ENCODE measurements at regions not wholly inside any gene's neighbourhood (a gene's known extent, or its start where the extent isn't known, plus 50 kb on each side); places are given as distances from the start of the nearest gene placed in this dataset.

- TF ChIP-seq, protein P1, sequence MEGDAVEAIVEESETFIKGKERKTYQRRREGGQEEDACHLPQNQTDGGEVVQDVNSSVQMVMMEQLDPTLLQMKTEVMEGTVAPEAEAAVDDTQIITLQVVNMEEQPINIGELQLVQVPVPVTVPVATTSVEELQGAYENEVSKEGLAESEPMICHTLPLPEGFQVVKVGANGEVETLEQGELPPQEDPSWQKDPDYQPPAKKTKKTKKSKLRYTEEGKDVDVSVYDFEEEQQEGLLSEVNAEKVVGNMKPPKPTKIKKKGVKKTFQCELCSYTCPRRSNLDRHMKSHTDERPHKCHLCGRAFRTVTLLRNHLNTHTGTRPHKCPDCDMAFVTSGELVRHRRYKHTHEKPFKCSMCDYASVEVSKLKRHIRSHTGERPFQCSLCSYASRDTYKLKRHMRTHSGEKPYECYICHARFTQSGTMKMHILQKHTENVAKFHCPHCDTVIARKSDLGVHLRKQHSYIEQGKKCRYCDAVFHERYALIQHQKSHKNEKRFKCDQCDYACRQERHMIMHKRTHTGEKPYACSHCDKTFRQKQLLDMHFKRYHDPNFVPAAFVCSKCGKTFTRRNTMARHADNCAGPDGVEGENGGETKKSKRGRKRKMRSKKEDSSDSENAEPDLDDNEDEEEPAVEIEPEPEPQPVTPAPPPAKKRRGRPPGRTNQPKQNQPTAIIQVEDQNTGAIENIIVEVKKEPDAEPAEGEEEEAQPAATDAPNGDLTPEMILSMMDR (conservative IDR thresholded peaks at IDR 0.05): no peak
- Mint-ChIP-seq H3K4me3 (no peak overlapping the region), H3K27me3 (peaks cover 9% of the 10 kb centered on the region), H3K36me3 (no peaks in the 10 kb centered on the region), H3K4me1 (ENCODE audit: unreplicated experiment) (peaks cover 35% of the 10 kb centered on the region), H3K27ac (no peak overlapping the region), H3K9me3 (no peaks in the 10 kb centered on the region)
- DNase-seq (ENCODE audit: extremely low spot score, unreplicated experiment): no peak
These were observed 68.8 kb upstream of the IFNG-AS1 start for GRCh38 chr12:67920413-67920812.

GRCh38 chr12:67921286-67921685, 68.0 kb upstream of the IFNG-AS1 start:
- Mint-ChIP-seq H3K4me1 (ENCODE audit: unreplicated experiment) (peaks cover 43% of the 10 kb centered on the region), H3K36me3 (no peaks in the 10 kb centered on the region), H3K27ac (no peak overlapping the region), H3K4me3 (no peak overlapping the region), H3K27me3 (peaks cover 9% of the 10 kb centered on the region), H3K9me3 (no peaks in the 10 kb centered on the region)
- no peak for DNase-seq (ENCODE audit: extremely low spot score, unreplicated experiment)
- TF ChIP-seq, protein P1 (conservative IDR thresholded peaks at IDR 0.05): no peak

GRCh38 chr12:67922245-67922644, 67.0 kb upstream of the IFNG-AS1 start:
- no peaks in the 10 kb centered on the region for H3K36me3 Mint-ChIP-seq
- DNase-seq (ENCODE audit: extremely low spot score, unreplicated experiment): no peak
- TF ChIP-seq, protein P1 (conservative IDR thresholded peaks at IDR 0.05): no peak
- peaks cover 9% of the 10 kb centered on the region for H3K27me3 Mint-ChIP-seq
- no peak overlapping the region for H3K27ac Mint-ChIP-seq
- H3K4me3 Mint-ChIP-seq: no peak overlapping the region
- peaks cover 43% of the 10 kb centered on the region for H3K4me1 Mint-ChIP-seq (ENCODE audit: unreplicated experiment)
- H3K9me3 Mint-ChIP-seq: no peaks in the 10 kb centered on the region

GRCh38 chr12:67925077-67925476, 64.2 kb upstream of the IFNG-AS1 start:
- Mint-ChIP-seq H3K27ac (no peak overlapping the region), H3K27me3 (peaks cover 12% of the 10 kb centered on the region), H3K9me3 (no peaks in the 10 kb centered on the region), H3K4me3 (no peak overlapping the region), H3K4me1 (ENCODE audit: unreplicated experiment) (peaks cover 52% of the 10 kb centered on the region), H3K36me3 (no peaks in the 10 kb centered on the region)
- DNase-seq (ENCODE audit: extremely low spot score, unreplicated experiment): no peak
- TF ChIP-seq, protein P1 (conservative IDR thresholded peaks at IDR 0.05): no peak

- H3K4me1 Mint-ChIP-seq (ENCODE audit: unreplicated experiment): peaks cover 52% of the 10 kb centered on the region
- TF ChIP-seq, protein P1 (conservative IDR thresholded peaks at IDR 0.05): no peak
- H3K27me3 Mint-ChIP-seq: peaks cover 14% of the 10 kb centered on the region
- no peak overlapping the region for H3K27ac Mint-ChIP-seq
- DNase-seq (ENCODE audit: extremely low spot score, unreplicated experiment): no peak
- no peaks in the 10 kb centered on the region for H3K9me3 Mint-ChIP-seq
- no peak overlapping the region for H3K4me3 Mint-ChIP-seq
- no peaks in the 10 kb centered on the region for H3K36me3 Mint-ChIP-seq
These were observed 63.7 kb upstream of the IFNG-AS1 start for GRCh38 chr12:67925552-67925951.

- Mint-ChIP-seq H3K27me3 (peaks cover 12% of the 10 kb centered on the region), H3K27ac (no peak overlapping the region), H3K4me1 (ENCODE audit: unreplicated experiment) (peaks cover 46% of the 10 kb centered on the region), H3K36me3 (no peaks in the 10 kb centered on the region), H3K4me3 (no peak overlapping the region), H3K9me3 (no peaks in the 10 kb centered on the region)
- TF ChIP-seq, protein P1 (conservative IDR thresholded peaks at IDR 0.05): no peak
- no peak for DNase-seq (ENCODE audit: extremely low spot score, unreplicated experiment)
These were observed 63.2 kb upstream of the IFNG-AS1 start for GRCh38 chr12:67926063-67926462.
